ENCODE measurements at regions not wholly inside any gene's neighbourhood (a gene's known extent, or its start where the extent isn't known, plus 50 kb on each side); places are given as distances from the start of the nearest gene placed in this dataset.

DNA sequence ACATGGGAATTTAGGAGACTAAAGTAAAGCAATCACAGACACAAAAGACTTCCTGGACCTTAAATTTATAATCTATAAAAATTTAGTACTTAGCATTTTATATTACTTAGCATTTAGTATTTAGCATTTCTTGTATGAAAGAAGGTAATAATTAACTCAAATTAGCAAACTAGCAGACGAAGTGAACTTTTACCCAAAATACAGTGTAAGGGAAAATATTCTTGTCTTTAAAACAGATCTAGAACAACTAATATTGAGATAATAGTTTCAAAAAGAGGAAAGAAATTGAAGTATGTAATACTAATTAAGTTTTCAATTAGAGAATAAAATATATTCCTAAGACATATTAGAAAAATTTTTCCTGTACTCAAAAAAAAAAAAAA lies 134.5 kb upstream of the ZNF804A start:
- TF ChIP-seq, protein P1, sequence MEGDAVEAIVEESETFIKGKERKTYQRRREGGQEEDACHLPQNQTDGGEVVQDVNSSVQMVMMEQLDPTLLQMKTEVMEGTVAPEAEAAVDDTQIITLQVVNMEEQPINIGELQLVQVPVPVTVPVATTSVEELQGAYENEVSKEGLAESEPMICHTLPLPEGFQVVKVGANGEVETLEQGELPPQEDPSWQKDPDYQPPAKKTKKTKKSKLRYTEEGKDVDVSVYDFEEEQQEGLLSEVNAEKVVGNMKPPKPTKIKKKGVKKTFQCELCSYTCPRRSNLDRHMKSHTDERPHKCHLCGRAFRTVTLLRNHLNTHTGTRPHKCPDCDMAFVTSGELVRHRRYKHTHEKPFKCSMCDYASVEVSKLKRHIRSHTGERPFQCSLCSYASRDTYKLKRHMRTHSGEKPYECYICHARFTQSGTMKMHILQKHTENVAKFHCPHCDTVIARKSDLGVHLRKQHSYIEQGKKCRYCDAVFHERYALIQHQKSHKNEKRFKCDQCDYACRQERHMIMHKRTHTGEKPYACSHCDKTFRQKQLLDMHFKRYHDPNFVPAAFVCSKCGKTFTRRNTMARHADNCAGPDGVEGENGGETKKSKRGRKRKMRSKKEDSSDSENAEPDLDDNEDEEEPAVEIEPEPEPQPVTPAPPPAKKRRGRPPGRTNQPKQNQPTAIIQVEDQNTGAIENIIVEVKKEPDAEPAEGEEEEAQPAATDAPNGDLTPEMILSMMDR (IDR thresholded peaks at IDR 0.05), result no peak
- no peak for TF ChIP-seq POLR2AphosphoS5 (IDR thresholded peaks at IDR 0.05)

Data from esophagus muscularis mucosa (tissue), 3 donors.